Natural killer cell (primary cell): ENCODE measurements at regions not wholly inside any gene's neighbourhood (a gene's known extent, or its start where the extent isn't known, plus 50 kb on each side); places are given as distances from the start of the nearest gene placed in this dataset.

Experiments
- ATAC-seq, 3 donors: fragments of 150-1000 bp in 2 of 3; fragments of 200-7000 bp in 1 of 3; cut with Tn5 transposase; 1 replicate in 1 of 3; 2 replicates in 2 of 3; pipeline ENCODE4 v1.10.0; 2021; ENCODE audit warnings: mild to moderate bottlenecking in 2 of 3, moderate library complexity in 2 of 3
- DNase-seq, 2 donors: peaks; one replicate each; pipeline versions ENCODE4 v3.0.0 to v3.0.0-alpha.2; 2013 to 2021; ENCODE audit warnings: mixed read lengths in 1 of 2
- H3K27ac ChIP-seq: one replicate; pipeline ENCODE4 v1.5.1; 2013; ENCODE audit warnings: mild to moderate bottlenecking, low read length
- H3K27me3 ChIP-seq: one replicate; pipeline ENCODE4 v1.6.1; 2013; ENCODE audit warnings: low read length; ENCODE audit not compliant: control insufficient read depth, insufficient read depth
- H3K36me3 ChIP-seq: one replicate; pipeline ENCODE4 v1.6.1; 2013; ENCODE audit warnings: low read length; ENCODE audit not compliant: control insufficient read depth, insufficient read depth
- H3K4me1 ChIP-seq: one replicate; pipeline ENCODE4 v1.6.1; 2013; ENCODE audit warnings: low read length; ENCODE audit not compliant: control insufficient read depth, insufficient read depth
- H3K4me3 ChIP-seq: one replicate; pipeline ENCODE4 v1.5.1; 2013; ENCODE audit warnings: low read length
- H3K9me3 ChIP-seq: one replicate; pipeline ENCODE4 v1.6.1; 2013; ENCODE audit warnings: low read length; ENCODE audit not compliant: control insufficient read depth, insufficient read depth
- H3K27ac Mint-ChIP-seq, 2 donors: one replicate each; pipeline ENCODE4 v1.8.0; 2022; ENCODE audit warnings: mild to moderate bottlenecking in 2 of 2, mixed read lengths in 2 of 2, moderate library complexity in 1 of 2
- H3K27me3 Mint-ChIP-seq, 2 donors: one replicate each; pipeline ENCODE4 v1.8.0; 2022; ENCODE audit warnings: low read depth in 2 of 2, mixed read lengths in 2 of 2
- H3K36me3 Mint-ChIP-seq: one replicate; pipeline ENCODE4 v1.8.0; 2022; ENCODE audit warnings: mixed read lengths
- H3K4me1 Mint-ChIP-seq, 2 donors: one replicate each; pipeline ENCODE4 v1.8.0; 2022; ENCODE audit warnings: mixed read lengths in 2 of 2
- H3K4me3 Mint-ChIP-seq: one replicate; pipeline ENCODE4 v1.8.0; 2022; ENCODE audit warnings: mild to moderate bottlenecking, moderate library complexity, mixed read lengths
- H3K9me3 Mint-ChIP-seq, 2 donors: one replicate each; pipeline ENCODE4 v1.8.0; 2022; ENCODE audit warnings: mixed read lengths in 2 of 2
- CTCF ChIP-seq: fragments of 200-600 bp; IDR thresholded peaks from one replicate; pipeline ENCODE4 v1.8.0; 2022; ENCODE audit warnings: antibody characterized with exemption
- WGBS: methylation state at CpG from one replicate; pipeline ENCODE4 v1.1.7; 2013; ENCODE audit warnings: missing lambda C conversion rate; ENCODE audit not compliant: insufficient coverage; 5-methylcytosine and 5-hydroxymethylcytosine counted together
- intact Hi-C: fragments of 100-400 bp; cut with micrococcal nuclease; formaldehyde crosslinking; loops from one replicate; pipeline ENCODE4 v1.14.2; 2022

DNA sequence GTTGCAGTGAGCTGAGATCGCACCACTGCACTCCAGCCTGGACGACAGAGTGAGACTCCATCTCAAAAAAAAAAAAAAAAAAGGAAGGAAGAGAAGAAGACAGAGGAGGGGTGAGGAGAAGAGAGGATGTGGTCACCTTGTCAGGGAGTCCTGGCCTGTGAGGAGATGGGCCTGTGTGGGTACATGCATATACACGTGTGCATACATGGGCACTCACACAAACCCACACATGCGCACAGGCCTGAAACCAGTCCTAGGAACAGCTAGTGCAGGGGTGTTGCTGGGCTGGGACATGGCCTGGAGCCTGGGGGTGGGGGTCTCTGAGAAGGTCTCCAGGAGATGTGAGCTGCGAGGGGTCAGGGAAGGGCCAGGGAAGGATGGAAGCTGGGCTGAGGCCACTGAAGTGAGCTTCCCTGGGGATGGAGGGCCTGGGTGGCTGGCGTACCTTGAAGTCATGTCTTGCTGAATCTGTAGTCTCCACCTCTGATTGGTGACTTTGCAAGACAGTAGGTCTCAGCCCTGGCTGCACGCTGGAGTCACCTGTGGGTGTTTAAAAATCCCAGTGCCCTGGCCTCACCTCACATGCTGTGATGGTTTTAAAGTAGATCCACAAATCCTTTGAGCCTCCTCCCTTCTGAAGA lies 72.4 kb downstream of the MRM1 start:
- H3K4me1 Mint-ChIP-seq = peaks cover 38 to 44% of the 10 kb centered on the region in 2 donors
- ATAC-seq (peak in 1 of 3 donors; percentile 21), DNase-seq (peak in 1 of 2 donors; percentile 17)
- no peaks in the 10 kb centered on the region for H3K36me3 ChIP-seq
- H3K4me3 ChIP-seq = no peak overlapping the region
- WGBS = 81% methylated on average over 7 of the region's 7 CpGs
- H3K4me1 ChIP-seq = peaks cover 36% of the 10 kb centered on the region
- no peaks in the 10 kb centered on the region for H3K9me3 ChIP-seq
- no peaks in the 10 kb centered on the region for H3K36me3 Mint-ChIP-seq
- H3K9me3 Mint-ChIP-seq = no peaks in the 10 kb centered on the region
- H3K27ac ChIP-seq = peak overlapping the region; percentile 33
- no peak for TF ChIP-seq CTCF
- H3K27me3 ChIP-seq = no peaks in the 10 kb centered on the region
- peaks cover 0 to 2% of the 10 kb centered on the region in 2 donors for H3K27me3 Mint-ChIP-seq
- peak overlapping the region in 1 of 2 donors; percentile 16 for H3K27ac Mint-ChIP-seq
- intact Hi-C loops = no loop called here
- H3K4me3 Mint-ChIP-seq = peak overlapping the region; percentile 47

DNA sequence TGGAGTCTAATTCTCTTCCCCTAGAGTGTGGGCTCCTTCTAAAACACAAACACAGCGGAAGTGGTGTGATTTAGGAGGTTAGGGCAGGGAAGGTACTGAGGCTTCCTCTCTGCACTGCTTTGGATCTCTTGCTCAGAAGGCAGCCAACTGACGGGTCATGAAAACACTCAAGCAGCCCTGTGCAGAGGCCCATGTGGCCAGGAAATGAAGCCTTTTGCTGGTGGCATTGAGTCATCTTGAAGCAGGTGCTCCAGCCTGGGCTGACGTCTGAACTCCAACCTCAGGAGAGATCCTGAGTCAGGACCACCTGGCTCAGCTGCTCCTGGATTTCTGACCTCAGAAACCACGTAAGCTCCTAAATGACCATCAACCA lies 72.9 kb downstream of the MRM1 start:
- H3K4me1 ChIP-seq = peaks cover 36% of the 10 kb centered on the region
- H3K4me3 Mint-ChIP-seq = peak overlapping the region; percentile 21
- 52% methylated on average over 3 of the region's 4 CpGs for WGBS
- H3K4me1 Mint-ChIP-seq = peaks cover 38 to 44% of the 10 kb centered on the region in 2 donors
- peak overlapping the region; percentile 33 for H3K27ac ChIP-seq
- no peaks in the 10 kb centered on the region for H3K27me3 ChIP-seq
- H3K9me3 Mint-ChIP-seq = no peaks in the 10 kb centered on the region
- H3K9me3 ChIP-seq = no peaks in the 10 kb centered on the region
- no peaks in the 10 kb centered on the region for H3K36me3 ChIP-seq
- ATAC-seq = peak in 2 of 3 donors; percentile 67 to 71
- H3K4me3 ChIP-seq = no peak overlapping the region
- H3K36me3 Mint-ChIP-seq = no peaks in the 10 kb centered on the region
- H3K27ac Mint-ChIP-seq = peak overlapping the region in 1 of 2 donors; percentile 16
- peaks cover 3% of the 10 kb centered on the region in 2 donors for H3K27me3 Mint-ChIP-seq
- no peak for TF ChIP-seq CTCF
- intact Hi-C loops = no loop called here
- peak in 1 of 2 donors; percentile 64 for DNase-seq

DNA sequence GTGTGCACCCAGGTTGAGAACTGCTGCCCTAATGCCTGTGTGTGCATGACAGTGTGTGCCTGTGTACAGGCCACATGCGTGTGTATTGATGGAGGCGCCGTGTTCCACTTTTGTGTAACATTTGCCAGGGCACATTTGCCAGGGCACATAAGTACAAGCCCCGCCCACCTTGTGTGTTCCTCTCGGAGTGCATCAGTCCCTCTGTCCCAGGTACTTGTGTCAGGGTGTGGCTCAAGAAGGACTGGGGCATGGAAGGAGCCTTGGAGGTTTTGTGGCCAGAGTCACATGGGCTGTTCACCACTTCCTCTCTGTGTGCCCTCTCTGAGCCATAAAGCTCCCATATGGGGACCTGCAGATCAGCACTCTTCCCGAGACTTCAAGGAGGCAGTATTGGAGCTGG lies 73.9 kb downstream of the MRM1 start:
- H3K9me3 Mint-ChIP-seq = no peaks in the 10 kb centered on the region
- H3K4me1 Mint-ChIP-seq = peaks cover 38 to 44% of the 10 kb centered on the region in 2 donors
- no peak overlapping the region for H3K4me3 ChIP-seq
- WGBS = 65% methylated on average over 6 of the region's 6 CpGs
- H3K9me3 ChIP-seq = no peaks in the 10 kb centered on the region
- no peaks in the 10 kb centered on the region for H3K36me3 Mint-ChIP-seq
- H3K27me3 ChIP-seq = no peaks in the 10 kb centered on the region
- DNase-seq = peak in 1 of 2 donors; percentile 40
- H3K4me1 ChIP-seq = peaks cover 36% of the 10 kb centered on the region
- H3K4me3 Mint-ChIP-seq = peak overlapping the region; percentile 55
- H3K27ac ChIP-seq = no peak overlapping the region
- ATAC-seq = peak in 2 of 3 donors; percentile 38 to 52
- TF ChIP-seq CTCF = no peak
- peaks cover 10 to 11% of the 10 kb centered on the region in 2 donors for H3K27me3 Mint-ChIP-seq
- no peaks in the 10 kb centered on the region for H3K36me3 ChIP-seq
- intact Hi-C loops = no loop called here
- peak overlapping the region in 1 of 2 donors; percentile 51 for H3K27ac Mint-ChIP-seq

- peak overlapping the region; percentile 55 for H3K4me3 Mint-ChIP-seq
- peaks cover 36% of the 10 kb centered on the region for H3K4me1 ChIP-seq
- ATAC-seq = peak in 1 of 3 donors; percentile 30
Observed at GRCh38 chr17:36675786-36676185, 74.4 kb downstream of the MRM1 start.

More at GRCh38 chr17:36675786-36676185, 74.4 kb downstream of the MRM1 start:
- no peaks in the 10 kb centered on the region for H3K9me3 ChIP-seq
- Mint-ChIP-seq H3K36me3 (no peaks in the 10 kb centered on the region), H3K27me3 (peaks cover 10 to 11% of the 10 kb centered on the region in 2 donors), H3K4me1 (peaks cover 38 to 44% of the 10 kb centered on the region in 2 donors), H3K9me3 (no peaks in the 10 kb centered on the region), H3K27ac (peak overlapping the region in 1 of 2 donors; percentile 51)
- WGBS = 48% methylated on average over 2 of the region's 2 CpGs
- intact Hi-C loops = no loop called here
- no peak overlapping the region for H3K4me3 ChIP-seq
- H3K36me3 ChIP-seq = no peaks in the 10 kb centered on the region
- peak in 1 of 2 donors; percentile 12 for DNase-seq
- no peak for TF ChIP-seq CTCF
- no peaks in the 10 kb centered on the region for H3K27me3 ChIP-seq
- H3K27ac ChIP-seq = no peak overlapping the region
